H9 (cell line): ENCODE measurements at regions not wholly inside any gene's neighbourhood (a gene's known extent, or its start where the extent isn't known, plus 50 kb on each side); places are given as distances from the start of the nearest gene placed in this dataset.

Experiments used
- DNase-seq: peaks from one replicate; pipeline ENCODE4 v3.0.0-alpha.2; 2017
- H2AFZ ChIP-seq: one replicate; pipeline ENCODE4 v1.6.1; 2013; ENCODE audit warnings: mild to moderate bottlenecking, low read length, control low read depth, moderate library complexity
- H2AK5ac ChIP-seq: 2 replicates; pipeline ENCODE4 v1.6.1; 2013; ENCODE audit warnings: low read length, control low read depth, mixed read lengths; ENCODE audit not compliant: insufficient read length
- H2BK120ac ChIP-seq: one replicate; pipeline ENCODE4 v1.6.1; 2013; ENCODE audit warnings: low read depth, mild to moderate bottlenecking, low read length, control low read depth, inconsistent platforms; ENCODE audit not compliant: poor library complexity, severe bottlenecking
- H2BK12ac ChIP-seq: 2 replicates; pipeline ENCODE4 v1.6.1; 2013; ENCODE audit warnings: low read length, control low read depth, mixed read lengths, low read depth; ENCODE audit not compliant: insufficient read length
- H2BK15ac ChIP-seq: 2 replicates; pipeline ENCODE4 v1.6.1; 2013; ENCODE audit warnings: low read depth, low read length, control low read depth
- H2BK20ac ChIP-seq: one replicate; pipeline ENCODE4 v1.6.1; 2013; ENCODE audit warnings: low read depth, mild to moderate bottlenecking, low read length, control low read depth, inconsistent platforms; ENCODE audit not compliant: poor library complexity, severe bottlenecking
- H2BK5ac ChIP-seq: 2 replicates; pipeline ENCODE4 v1.6.1; 2013; ENCODE audit warnings: low read length, control low read depth, mixed read lengths; ENCODE audit not compliant: insufficient read length
- H3K14ac ChIP-seq: 2 replicates; pipeline ENCODE4 v1.6.1; 2013; ENCODE audit warnings: low read length, control low read depth; ENCODE audit not compliant: insufficient read depth
- H3K18ac ChIP-seq: 2 replicates; pipeline ENCODE4 v1.6.1; 2013; ENCODE audit warnings: low read depth, mild to moderate bottlenecking, mixed read lengths, low read length, control low read depth; ENCODE audit not compliant: insufficient read length
- H3K23ac ChIP-seq: 2 replicates; pipeline ENCODE4 v1.6.1; 2013; ENCODE audit warnings: low read length, control low read depth, mixed read lengths, low read depth; ENCODE audit not compliant: insufficient read length
- H3K23me2 ChIP-seq: 2 replicates; pipeline ENCODE4 v1.6.1; 2013; ENCODE audit warnings: low read depth, mild to moderate bottlenecking, mixed read lengths, low read length, control low read depth; ENCODE audit not compliant: insufficient read length, poor library complexity, severe bottlenecking
- H3K27ac ChIP-seq: 2 replicates; pipeline ENCODE4 v1.5.1; 2013; ENCODE audit warnings: low read length, control low read depth, mixed read lengths, low read depth; ENCODE audit not compliant: insufficient read length
- H3K27me3 ChIP-seq: 2 replicates; pipeline ENCODE4 v1.6.1; 2013; ENCODE audit warnings: low read length, control low read depth, inconsistent platforms; ENCODE audit not compliant: insufficient read depth
- H3K4ac ChIP-seq: 2 replicates; pipeline ENCODE4 v1.6.1; 2013; ENCODE audit warnings: low read depth, mild to moderate bottlenecking, control low read depth, inconsistent platforms, low read length, moderate library complexity
- H3K4me1 ChIP-seq: 2 replicates; pipeline ENCODE4 v1.6.1; 2013; ENCODE audit warnings: low read length, control low read depth, inconsistent platforms; ENCODE audit not compliant: insufficient read depth
- H3K4me2 ChIP-seq: 2 replicates; pipeline ENCODE4 v1.6.1; 2013; ENCODE audit warnings: low read length, control low read depth, mixed read lengths; ENCODE audit not compliant: insufficient read length, insufficient read depth
- H3K56ac ChIP-seq: 2 replicates; pipeline ENCODE4 v1.6.1; 2013; ENCODE audit warnings: low read depth, mild to moderate bottlenecking, mixed read lengths, low read length, control low read depth; ENCODE audit not compliant: insufficient read length
- H3K79me1 ChIP-seq: 2 replicates; pipeline ENCODE4 v1.6.1; 2013; ENCODE audit warnings: low read depth, mild to moderate bottlenecking, moderate library complexity, low read length, control low read depth, inconsistent platforms; ENCODE audit not compliant: insufficient read depth, poor library complexity, severe bottlenecking
- H3K79me2 ChIP-seq: 2 replicates; pipeline ENCODE4 v1.6.1; 2013; ENCODE audit warnings: low read length, control low read depth, inconsistent platforms; ENCODE audit not compliant: insufficient read depth
- H3K9ac ChIP-seq: 2 replicates; pipeline ENCODE4 v1.6.1; 2013; ENCODE audit warnings: low read length, control low read depth, mixed read lengths; ENCODE audit not compliant: insufficient read length; ENCODE audit errors: extremely low read depth
- H3K9me3 ChIP-seq: one replicate; pipeline ENCODE4 v1.6.1; 2013; ENCODE audit warnings: low read depth, low read length, inconsistent platforms; ENCODE audit not compliant: control insufficient read depth
- H3T11ph ChIP-seq: one replicate; pipeline ENCODE4 v1.6.1; 2013; ENCODE audit warnings: mild to moderate bottlenecking, low read length, control low read depth, inconsistent platforms
- H4K20me1 ChIP-seq: one replicate; pipeline ENCODE4 v1.6.1; 2013; ENCODE audit not compliant: control insufficient read depth, insufficient read length, insufficient read depth
- H4K5ac ChIP-seq: 2 replicates; pipeline ENCODE4 v1.6.1; 2013; ENCODE audit warnings: low read depth, mild to moderate bottlenecking, mixed read lengths, low read length, control low read depth; ENCODE audit not compliant: insufficient read length
- H4K8ac ChIP-seq: replicated peaks from 2 replicates; pipeline ENCODE4 v1.6.1; 2013; ENCODE audit warnings: low read length, control low read depth, mixed read lengths, low read depth; ENCODE audit not compliant: insufficient read length
- H4K91ac ChIP-seq: 2 replicates; pipeline ENCODE4 v1.6.1; 2013; ENCODE audit warnings: low read depth, mild to moderate bottlenecking, moderate library complexity, mixed read lengths, low read length, control low read depth; ENCODE audit not compliant: insufficient read length
- H3K27ac Mint-ChIP-seq, 3 experiments: 2 replicates in 2 of 3; 3 replicates in 1 of 3; pipeline ENCODE4 v1.8.0; 2020 to 2021; ENCODE audit warnings: mixed read lengths in 3 of 3, mild to moderate bottlenecking in 1 of 3, moderate library complexity in 1 of 3
- H3K27me3 Mint-ChIP-seq: 2 replicates; pipeline ENCODE4 v1.8.0; 2021; ENCODE audit warnings: low read depth, mild to moderate bottlenecking, moderate library complexity, mixed read lengths
- H3K36me3 Mint-ChIP-seq, 3 experiments: 2 replicates in 2 of 3; 3 replicates in 1 of 3; pipeline ENCODE4 v1.8.0; 2020 to 2021; ENCODE audit warnings: low read depth in 3 of 3, mixed read lengths in 3 of 3; ENCODE audit not compliant: insufficient read depth in 1 of 3
- H3K4me1 Mint-ChIP-seq, 2 experiments: 2 replicates each; pipeline ENCODE4 v1.8.0; 2020; ENCODE audit warnings: mixed read lengths in 2 of 2
- H3K4me3 Mint-ChIP-seq, 2 experiments: 2 replicates in 1 of 2; 3 replicates in 1 of 2; pipeline ENCODE4 v1.8.0; 2020 to 2021; ENCODE audit warnings: mild to moderate bottlenecking in 2 of 2, mixed read lengths in 2 of 2, moderate library complexity in 1 of 2
- H3K9me3 Mint-ChIP-seq, 2 experiments: 2 replicates in 1 of 2; 3 replicates in 1 of 2; pipeline ENCODE4 v1.8.0; 2020; ENCODE audit warnings: mild to moderate bottlenecking in 2 of 2, mixed read lengths in 2 of 2, moderate library complexity in 1 of 2
- CTCF ChIP-seq: fragments of 200-600 bp; sonication (generic); conservative IDR thresholded peaks from 3 replicates; pipeline ENCODE4 v1.8.0; 2021; ENCODE audit warnings: antibody characterized with exemption, mild to moderate bottlenecking
- WGBS: extraction: QIAGEN DNeasy Blood & Tissue Kit; methylation state at CpG from one replicate; pipeline ENCODE4 v1.1.7; 2013; ENCODE audit warnings: missing lambda C conversion rate, low lambda C conversion rate, mixed read lengths; ENCODE audit not compliant: insufficient read length; ENCODE audit errors: extremely low coverage; 5-methylcytosine and 5-hydroxymethylcytosine counted together

- Histone ChIP-seq H4K20me1 (no peaks in the 10 kb centered on the region), H3K9ac (no peak overlapping the region), H3K18ac (no peak overlapping the region), H3K79me2 (no peaks in the 10 kb centered on the region), H2BK12ac (no peak overlapping the region), H2AFZ (no peak overlapping the region), H3K9me3 (no peaks in the 10 kb centered on the region), H3K23me2 (no peaks in the 10 kb centered on the region), H3K27me3 (no peaks in the 10 kb centered on the region), H3K27ac (no peak overlapping the region), H2BK120ac (no peak overlapping the region), H4K91ac (no peak overlapping the region), H3T11ph (no peak overlapping the region), H2BK15ac (no peak overlapping the region), H3K4me2 (no peak overlapping the region), H2BK5ac (no peak overlapping the region), H3K79me1 (no peaks in the 10 kb centered on the region), H3K4ac (no peak overlapping the region), H4K5ac (no peak overlapping the region), H3K56ac (no peak overlapping the region), H3K4me1 (no peaks in the 10 kb centered on the region), H3K23ac (no peak overlapping the region), H4K8ac (no peak overlapping the region), H2BK20ac (no peak overlapping the region), H3K14ac (no peak overlapping the region), H2AK5ac (no peak overlapping the region)
- Mint-ChIP-seq H3K27me3 (no peaks in the 10 kb centered on the region; the same call in 1 of the 2 replicates), H3K4me3 (no peak overlapping the region), H3K9me3 (no peaks in the 10 kb centered on the region), H3K36me3 (no peaks in the 10 kb centered on the region; a peak in 1 of 7 replicates), H3K4me1 (peaks cover 9 to 25% of the 10 kb centered on the region in 2 experiments), H3K27ac (no peak overlapping the region)
- no peak for TF ChIP-seq CTCF
- WGBS: no CpG with 5 or more reads among the region's 8 CpGs
- DNase-seq: no peak
Observed at GRCh38 chr2:240300840-240301239, 134.6 kb upstream of the GPC1 start.
